H1 (cell line): ENCODE measurements at regions not wholly inside any gene's neighbourhood (a gene's known extent, or its start where the extent isn't known, plus 50 kb on each side); places are given as distances from the start of the nearest gene placed in this dataset.

Experiments used
- CTCF ChIA-PET: fragments of 300-600 bp; sonication (Branson Sonifier 250); formaldehyde crosslinking; loops from one replicate; lab custom pipeline; 2021; ENCODE audit not compliant: partially characterized antibody; lab: Charles Lee
- POLR2A ChIA-PET: fragments of 300-600 bp; sonication (Branson Sonifier 250); formaldehyde crosslinking; loops from one replicate; lab custom pipeline; 2021; ENCODE audit warnings: inconsistent platforms; ENCODE audit not compliant: partially characterized antibody; lab: Charles Lee
- DNase-seq, 2 experiments: peaks; one replicate each; pipeline versions ENCODE4 v3.0.0 to v3.0.0-alpha.2; 2010 to 2022; ENCODE audit warnings: low spot score in 2 of 2, low read depth in 1 of 2, mixed read lengths in 1 of 2
- FAIRE-seq: peaks from 2 replicates; lab custom pipeline; 2011; peaks lifted over from hg19 to GRCh38; lab: Jason Lieb, UNC
- H2AFZ ChIP-seq: 2 replicates; pipeline ENCODE4 v1.8.1; 2012; ENCODE audit warnings: low read length, inconsistent platforms
- H2AK5ac ChIP-seq: 2 replicates; pipeline ENCODE4 v1.6.1; 2013; ENCODE audit warnings: low read depth, low read length
- H2BK120ac ChIP-seq: replicated peaks from 2 replicates; pipeline ENCODE3; 2013; ENCODE audit warnings: low read depth, low read length, inconsistent platforms
- H2BK12ac ChIP-seq: 2 replicates; pipeline ENCODE4 v1.6.1; 2013; ENCODE audit warnings: low read depth, low read length
- H2BK15ac ChIP-seq: 2 replicates; pipeline ENCODE4 v1.6.1; 2013; ENCODE audit warnings: low read length
- H2BK20ac ChIP-seq: 2 replicates; pipeline ENCODE4 v1.6.1; 2013; ENCODE audit warnings: low read length
- H2BK5ac ChIP-seq: 2 replicates; pipeline ENCODE4 v1.6.1; 2013; ENCODE audit warnings: low read depth, low read length
- H3K14ac ChIP-seq: 2 replicates; pipeline ENCODE4 v1.6.1; 2013; ENCODE audit warnings: inconsistent platforms; ENCODE audit not compliant: insufficient read length
- H3K18ac ChIP-seq: 2 replicates; pipeline ENCODE4 v1.6.1; 2013; ENCODE audit warnings: low read length; ENCODE audit errors: extremely low read depth
- H3K23ac ChIP-seq: 2 replicates; pipeline ENCODE4 v1.6.1; 2013; ENCODE audit warnings: inconsistent platforms; ENCODE audit not compliant: insufficient read length
- H3K23me2 ChIP-seq: 2 replicates; pipeline ENCODE4 v1.6.1; 2013; ENCODE audit warnings: low read depth, low read length
- H3K27ac ChIP-seq: 2 replicates; pipeline ENCODE4 v1.6.1; 2011; ENCODE audit warnings: low read depth, low read length, inconsistent platforms
- H3K27me3 ChIP-seq, 4 experiments: replicated peaks in 1 of 4; 1 replicate in 1 of 4; 2 replicates in 3 of 4; pipeline versions ENCODE4 v1.6.1 to v1.8.1; 2011 to 2013; ENCODE audit warnings: low read length in 3 of 4, mild to moderate bottlenecking in 3 of 4, inconsistent platforms in 2 of 4, mixed read lengths in 2 of 4, moderate library complexity in 1 of 4; ENCODE audit not compliant: control insufficient read depth in 3 of 4, insufficient read depth in 3 of 4; ENCODE audit errors: extremely low read depth in 1 of 4
- H3K36me3 ChIP-seq, 4 experiments: 2 replicates each; pipeline versions ENCODE4 v1.6.1 to v1.8.1; 2011 to 2013; ENCODE audit warnings: mild to moderate bottlenecking in 4 of 4, low read length in 3 of 4, moderate library complexity in 2 of 4, control low read depth in 1 of 4, inconsistent platforms in 1 of 4; ENCODE audit not compliant: insufficient read depth in 4 of 4, control insufficient read depth in 2 of 4
- H3K4ac ChIP-seq: replicated peaks from 2 replicates; pipeline ENCODE3; 2013; ENCODE audit warnings: low read length, low read depth, mixed read lengths, inconsistent platforms; ENCODE audit not compliant: insufficient read length
- H3K4me1 ChIP-seq, 4 experiments: replicated peaks in 1 of 4; 1 replicate in 1 of 4; 2 replicates in 3 of 4; pipeline versions ENCODE4 v1.6.1 to v1.8.1; 2011 to 2013; ENCODE audit warnings: low read length in 3 of 4, inconsistent platforms in 2 of 4, mixed read lengths in 1 of 4; ENCODE audit not compliant: insufficient read depth in 4 of 4, control insufficient read depth in 3 of 4
- H3K4me2 ChIP-seq, 2 experiments: 2 replicates each; pipeline versions ENCODE4 v1.6.1 to v1.8.1; 2011 to 2013; ENCODE audit warnings: low read depth in 2 of 2, low read length in 2 of 2, control low read depth in 1 of 2, inconsistent platforms in 1 of 2, mild to moderate bottlenecking in 1 of 2; ENCODE audit not compliant: insufficient read depth in 1 of 2
- H3K4me3 ChIP-seq, 4 experiments: fragments of 200-600, 300-600 bp in 1 of 4; sonication (generic), shearing (Covaris generic), sonication (Bioruptor Twin) in 1 of 4; 2 replicates each; pipeline versions ENCODE4 v1.5.1 to v1.8.1; 2011 to 2016; ENCODE audit warnings: low read length in 4 of 4, low read depth in 3 of 4, control low read depth in 2 of 4, inconsistent platforms in 2 of 4, mild to moderate bottlenecking in 2 of 4, mixed read lengths in 1 of 4, moderate library complexity in 1 of 4; ENCODE audit not compliant: insufficient read depth in 2 of 4; ENCODE audit errors: extremely low read depth in 1 of 4
- H3K56ac ChIP-seq: replicated peaks from 2 replicates; pipeline ENCODE3; 2013; ENCODE audit warnings: low read depth, mild to moderate bottlenecking, mixed read lengths, low read length, inconsistent platforms; ENCODE audit not compliant: insufficient read length
- H3K79me1 ChIP-seq: 2 replicates; pipeline ENCODE4 v1.6.1; 2013; ENCODE audit warnings: low read depth, low read length, control low read depth
- H3K79me2 ChIP-seq, 2 experiments: 2 replicates each; pipeline versions ENCODE4 v1.6.1 to v1.8.1; 2012 to 2013; ENCODE audit warnings: low read length in 2 of 2, mild to moderate bottlenecking in 2 of 2, inconsistent platforms in 1 of 2; ENCODE audit not compliant: insufficient read depth in 2 of 2, control insufficient read depth in 1 of 2
- H3K9ac ChIP-seq, 4 experiments: replicated peaks in 1 of 4; 1 replicate in 1 of 4; 2 replicates in 3 of 4; pipeline versions ENCODE4 v1.6.1 to v1.8.1; 2011 to 2013; ENCODE audit warnings: low read depth in 3 of 4, low read length in 3 of 4, control low read depth in 2 of 4, mild to moderate bottlenecking in 2 of 4, moderate library complexity in 2 of 4, inconsistent platforms in 1 of 4; ENCODE audit errors: extremely low read depth in 1 of 4
- H3K9me3 ChIP-seq, 2 experiments: 2 replicates each; pipeline versions ENCODE4 v1.6.1 to v1.8.1; 2012 to 2013; ENCODE audit warnings: mild to moderate bottlenecking in 2 of 2, moderate library complexity in 2 of 2, control low read depth in 1 of 2, inconsistent platforms in 1 of 2, low read depth in 1 of 2, low read length in 1 of 2, mixed read lengths in 1 of 2; ENCODE audit not compliant: insufficient read depth in 2 of 2
- H4K20me1 ChIP-seq, 2 experiments: replicated peaks in 1 of 2; 2 replicates each; pipeline versions ENCODE3 to v1.8.1; 2011 to 2013; ENCODE audit warnings: inconsistent platforms in 2 of 2, low read length in 2 of 2, mild to moderate bottlenecking in 1 of 2; ENCODE audit not compliant: insufficient read depth in 2 of 2, control insufficient read depth in 1 of 2
- H4K5ac ChIP-seq: 2 replicates; pipeline ENCODE4 v1.6.1; 2013; ENCODE audit warnings: low read length, low read depth, mixed read lengths, inconsistent platforms; ENCODE audit not compliant: insufficient read length
- H4K8ac ChIP-seq: 2 replicates; pipeline ENCODE4 v1.8.0; 2013; ENCODE audit warnings: mild to moderate bottlenecking, moderate library complexity, low read length, inconsistent platforms; ENCODE audit not compliant: insufficient read depth; ENCODE audit errors: extremely low read depth
- H4K91ac ChIP-seq: replicated peaks from 2 replicates; pipeline ENCODE3; 2013; ENCODE audit warnings: low read length, mixed read lengths, inconsistent platforms; ENCODE audit not compliant: insufficient read length
- ATF3 ChIP-seq: IDR thresholded peaks from 2 replicates; pipeline ENCODE4 v1.6.1; 2011; ENCODE audit warnings: low read depth, mild to moderate bottlenecking, low read length; ENCODE audit not compliant: insufficient read depth
- GTF2F1 ChIP-seq: IDR thresholded peaks from 2 replicates; pipeline ENCODE4 v1.6.1; 2012; ENCODE audit warnings: low read depth, low read length, improper control_type of control experiment, borderline replicate concordance
- HDAC6 ChIP-seq: IDR thresholded peaks from one replicate; pipeline ENCODE4 v1.7.1; 2012; ENCODE audit warnings: low read depth, mild to moderate bottlenecking, inconsistent platforms, low read length, moderate library complexity
- KDM5A ChIP-seq: fragments of 200-600 bp; IDR thresholded peaks from 2 replicates; pipeline ENCODE4 v1.7.1; 2012; ENCODE audit warnings: mild to moderate bottlenecking, low read length, inconsistent platforms, mixed read lengths
- MAFK ChIP-seq: IDR thresholded peaks from 2 replicates; pipeline ENCODE4 v1.6.1; 2012; ENCODE audit warnings: low read depth, mild to moderate bottlenecking, improper control_type of control experiment, low read length
- MAX ChIP-seq: IDR thresholded peaks from 2 replicates; pipeline ENCODE4 v1.6.1; 2012; ENCODE audit warnings: inconsistent platforms
- NANOG ChIP-seq: IDR thresholded peaks from 2 replicates; pipeline ENCODE4 v1.6.1; 2011; ENCODE audit warnings: low read length, low read depth, mild to moderate bottlenecking, inconsistent platforms; ENCODE audit not compliant: insufficient read depth, poor library complexity, severe bottlenecking
- RBBP5 ChIP-seq: IDR thresholded peaks from 2 replicates; pipeline ENCODE4 v1.7.1; 2012; ENCODE audit warnings: low read depth, mild to moderate bottlenecking, inconsistent platforms, low read length, moderate library complexity, borderline replicate concordance
- SAP30 ChIP-seq: fragments of 300-600 bp; sonication (generic); IDR thresholded peaks from 2 replicates; pipeline ENCODE4 v1.7.1; 2012; ENCODE audit warnings: low read length, moderate library complexity, mild to moderate bottlenecking, inconsistent platforms; ENCODE audit not compliant: insufficient read depth, insufficient replicate concordance
- SP4 ChIP-seq: IDR thresholded peaks from 2 replicates; pipeline ENCODE4 v1.6.1; 2012; ENCODE audit warnings: low read length, inconsistent platforms
- SRF ChIP-seq: IDR thresholded peaks from 2 replicates; pipeline ENCODE4 v1.6.1; 2011; ENCODE audit warnings: mild to moderate bottlenecking, low read depth, low read length, moderate library complexity
- YY1 ChIP-seq: IDR thresholded peaks from 2 replicates; pipeline ENCODE4 v1.6.1; 2011; ENCODE audit warnings: low read depth, mild to moderate bottlenecking, low read length
- ZNF274 ChIP-seq: IDR thresholded peaks from 2 replicates; pipeline ENCODE4 v1.7.0; 2012; ENCODE audit warnings: low read length, borderline replicate concordance; ENCODE audit errors: extremely low read depth
- WGBS, 2 experiments: shearing (Covaris generic) in 1 of 2; methylation state at CpG; one replicate each; pipeline versions ENCODE4 v1.1.6 to v1.1.7; 2013 to 2015; ENCODE audit warnings: low lambda C conversion rate in 2 of 2, mixed read lengths in 2 of 2, inconsistent platforms in 1 of 2, low coverage in 1 of 2, missing lambda C conversion rate in 1 of 2; ENCODE audit not compliant: insufficient replicate concordance in 2 of 2, insufficient coverage in 1 of 2, insufficient read length in 1 of 2; ENCODE audit errors: extremely low coverage in 1 of 2, missing lambda C conversion rate in 1 of 2; 5-methylcytosine and 5-hydroxymethylcytosine counted together

GRCh38 chr6:165863801-165864200 lies 200.8 kb upstream of the PDE10A start:
- DNase-seq = no peak
- CTCF ChIA-PET = no interaction called here

More at GRCh38 chr6:165863801-165864200, 200.8 kb upstream of the PDE10A start:
- POLR2A ChIA-PET = no interaction called here
- Histone ChIP-seq H3K79me2 (no peaks in the 10 kb centered on the region), H3K9ac (no peak overlapping the region), H3K79me1 (no peaks in the 10 kb centered on the region), H3K4ac (no peak overlapping the region), H3K4me1 (0 out of 7 replicates have a peak, but pooled peaks cover 0 to 2% (median 0%) of the 10 kb centered on the region in 4 experiments), H3K56ac (no peak overlapping the region), H3K23me2 (no peaks in the 10 kb centered on the region), H3K18ac (no peak overlapping the region), H4K5ac (no peak overlapping the region), H3K14ac (no peak overlapping the region), H3K27ac (no peak overlapping the region), H2BK5ac (no peak overlapping the region), H4K8ac (no peak overlapping the region), H3K23ac (no peak overlapping the region), H4K91ac (no peak overlapping the region), H2BK12ac (no peak overlapping the region), H3K36me3 (no peaks in the 10 kb centered on the region), H4K20me1 (peaks cover 0 to 2% of the 10 kb centered on the region in 2 experiments), H3K4me3 (no peak overlapping the region), H2AFZ (no peak overlapping the region), H2BK20ac (no peak overlapping the region), H3K4me2 (no peak overlapping the region), H2BK15ac (no peak overlapping the region), H2BK120ac (no peak overlapping the region), H2AK5ac (no peak overlapping the region), H3K27me3 (no peaks in the 10 kb centered on the region), H3K9me3 (no peaks in the 10 kb centered on the region)
- TF ChIP-seq SP4 = no peak
- TF ChIP-seq RBBP5 = no peak
- no peak for TF ChIP-seq SRF
- TF ChIP-seq ATF3 = no peak
- TF ChIP-seq ZNF274 = no peak
- TF ChIP-seq HDAC6 = no peak
- no peak for TF ChIP-seq YY1
- TF ChIP-seq GTF2F1 = no peak
- no peak for TF ChIP-seq KDM5A
- no peak for TF ChIP-seq SAP30
- no peak for TF ChIP-seq MAX
- TF ChIP-seq MAFK = no peak
- TF ChIP-seq NANOG = no peak
- WGBS, 2 experiments = 61% methylated on average over 3 of the region's 3 CpGs; no CpG with 5 or more reads in 1 of the 2 experiments
- no peak for FAIRE-seq
